Renal cortical epithelial cell (primary cell): ENCODE measurements at regions not wholly inside any gene's neighbourhood (a gene's known extent, or its start where the extent isn't known, plus 50 kb on each side); places are given as distances from the start of the nearest gene placed in this dataset.
"Not testable (repeated sequence)": the region's sequence is repeated elsewhere in the genome, so short reads cannot be mapped to it uniquely, and the experiment has no call there.

Source experiments
- DNase-seq: peaks from one replicate; pipeline ENCODE4 v3.0.0-alpha.2; 2011; ENCODE audit warnings: low read depth

- no peak for DNase-seq
Measured at GRCh38 chr2:175872721-175873120, 129.3 kb downstream of the LNPK start.

DNA sequence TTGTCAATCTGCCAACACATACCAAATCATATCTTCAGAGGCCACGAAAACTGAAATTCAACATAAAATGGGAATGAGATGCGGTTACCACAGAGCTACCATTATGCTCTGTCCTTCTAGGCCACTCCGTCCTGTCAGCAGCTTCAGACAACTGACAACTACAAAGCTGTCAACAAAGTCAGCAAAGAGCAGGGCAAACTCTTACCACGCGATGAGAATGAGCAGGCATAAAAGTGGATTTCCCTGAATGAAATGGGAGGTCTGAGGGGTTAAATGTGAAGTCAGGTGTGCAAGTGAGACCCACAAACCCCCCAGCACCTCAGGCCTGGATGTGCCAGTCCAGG lies 130.1 kb downstream of the LNPK start:
- no peak for DNase-seq

GRCh38 chr2:175871331-175872004 lies 130.6 kb downstream of the LNPK start:
- DNase-seq: no peak

- DNase-seq: no peak
Measured at GRCh38 chr2:175865716-175866115, 136.4 kb downstream of the LNPK start.

GRCh38 chr2:175864137-175864850 lies 137.8 kb downstream of the LNPK start:
- no peak for DNase-seq

GRCh38 chr2:175861958-175862357 lies 140.1 kb downstream of the LNPK start:
- no peak for DNase-seq

GRCh38 chr2:175855794-175856453 lies 146.1 kb downstream of the LNPK start:
- DNase-seq: peak; percentile 46

- no peak for DNase-seq
Measured at GRCh38 chr2:175855236-175855635, 146.8 kb downstream of the LNPK start.

DNA sequence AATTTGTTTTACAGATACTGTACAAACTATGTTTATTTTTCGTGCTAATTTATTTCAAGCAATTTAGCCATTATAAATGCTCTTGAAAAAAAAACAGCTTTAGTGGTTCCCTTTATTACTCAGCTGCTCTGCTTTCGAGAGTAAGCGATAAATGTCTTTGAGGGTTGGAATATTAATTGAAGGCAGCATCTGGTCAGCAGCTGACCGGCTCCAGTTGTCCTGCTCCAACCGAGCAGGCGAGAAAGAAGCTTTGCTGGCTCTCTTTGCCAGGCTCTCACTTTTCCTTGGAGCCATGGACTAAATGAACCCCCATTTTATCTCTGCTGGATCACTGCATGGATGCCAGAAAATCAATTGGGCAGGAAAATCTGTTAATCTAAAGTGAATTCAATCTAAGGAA lies 147.4 kb downstream of the LNPK start:
- no peak for DNase-seq

- no peak for DNase-seq
Measured at GRCh38 chr2:175854129-175854528, 147.9 kb downstream of the LNPK start.

DNA sequence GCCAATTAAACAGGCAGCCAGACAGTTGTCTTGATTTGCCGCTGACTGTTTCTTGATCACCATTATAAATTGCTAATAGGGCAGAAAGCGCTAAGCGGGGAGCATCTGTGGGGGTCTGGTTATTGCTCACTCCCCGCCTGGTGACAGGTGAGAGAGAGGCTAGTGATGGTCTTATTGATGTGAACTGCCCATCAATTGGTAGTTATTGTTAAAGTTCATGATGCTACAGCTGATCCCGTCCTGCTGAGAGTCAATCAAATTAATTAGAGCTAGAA lies 148.5 kb downstream of the LNPK start:
- DNase-seq: no peak

- DNase-seq: no peak
Measured at GRCh38 chr2:175852879-175853615, 149.0 kb downstream of the LNPK start.

DNA sequence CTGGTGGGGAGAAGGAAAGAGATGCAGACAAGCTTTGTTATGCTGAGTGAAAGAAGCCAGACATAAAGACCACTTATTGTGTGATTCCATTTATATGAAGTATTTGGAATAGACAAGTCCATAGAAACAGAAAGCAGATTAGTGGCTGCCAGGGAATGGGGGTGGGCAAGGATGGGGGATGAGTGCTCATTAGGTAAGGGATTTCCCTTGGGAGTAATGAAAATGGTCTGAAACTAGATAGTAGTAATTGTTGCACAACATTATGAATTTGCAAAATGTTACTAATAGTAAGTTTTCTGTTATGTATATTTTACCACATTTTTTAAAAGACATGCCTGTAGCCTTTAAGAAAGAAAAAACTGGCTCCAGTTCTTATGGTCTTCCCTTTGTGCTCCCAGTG lies 154.9 kb downstream of the LNPK start:
- DNase-seq: no peak

GRCh38 chr2:175844169-175844568 lies 157.9 kb downstream of the LNPK start:
- peak; percentile 55 for DNase-seq

- DNase-seq: no peak
Measured at GRCh38 chr2:175843625-175844024, 158.4 kb downstream of the LNPK start.

GRCh38 chr2:175842996-175843395 lies 159.1 kb downstream of the LNPK start:
- DNase-seq: no peak

DNA sequence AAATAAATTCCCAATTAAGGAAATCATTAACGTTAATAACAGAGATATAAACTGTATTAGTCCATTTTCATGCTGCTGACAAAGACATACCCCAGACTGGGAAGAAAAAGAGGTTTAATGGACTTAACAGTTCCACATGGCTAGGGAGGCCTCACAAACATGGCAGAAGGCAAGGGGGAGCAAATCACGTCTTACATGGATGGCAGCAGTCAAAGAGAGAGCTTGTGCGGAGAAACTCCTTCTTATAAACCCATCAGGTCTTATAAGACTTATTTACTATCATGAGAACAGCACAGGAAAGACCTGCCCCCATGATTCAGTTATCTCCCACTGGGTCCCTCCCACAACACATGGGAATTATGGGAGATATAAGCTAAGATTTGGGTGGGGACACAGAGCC lies 161.3 kb downstream of the LNPK start:
- DNase-seq: not testable (repeated sequence)

GRCh38 chr2:175840256-175840655 lies 161.8 kb downstream of the LNPK start:
- no peak for DNase-seq

DNA sequence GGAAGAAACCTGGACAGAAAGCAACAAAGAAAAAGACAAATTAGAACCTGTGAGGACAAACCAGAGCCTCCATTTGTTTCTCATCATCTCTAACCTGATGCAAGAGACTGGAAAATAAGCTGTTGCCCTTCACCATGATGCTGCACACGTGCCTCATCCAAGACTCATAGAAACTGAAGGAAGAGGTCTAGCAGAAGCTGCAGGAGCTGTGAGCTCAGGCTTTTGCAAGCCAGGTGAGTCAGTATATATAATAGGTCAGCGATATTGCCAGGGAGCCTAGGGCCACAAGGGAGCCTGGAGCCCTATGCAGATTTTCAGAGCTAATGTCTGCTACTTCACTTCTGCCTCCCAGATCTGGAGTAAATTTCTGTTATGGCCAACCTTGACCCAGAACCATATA lies 163.1 kb downstream of the LNPK start:
- no peak for DNase-seq

DNA sequence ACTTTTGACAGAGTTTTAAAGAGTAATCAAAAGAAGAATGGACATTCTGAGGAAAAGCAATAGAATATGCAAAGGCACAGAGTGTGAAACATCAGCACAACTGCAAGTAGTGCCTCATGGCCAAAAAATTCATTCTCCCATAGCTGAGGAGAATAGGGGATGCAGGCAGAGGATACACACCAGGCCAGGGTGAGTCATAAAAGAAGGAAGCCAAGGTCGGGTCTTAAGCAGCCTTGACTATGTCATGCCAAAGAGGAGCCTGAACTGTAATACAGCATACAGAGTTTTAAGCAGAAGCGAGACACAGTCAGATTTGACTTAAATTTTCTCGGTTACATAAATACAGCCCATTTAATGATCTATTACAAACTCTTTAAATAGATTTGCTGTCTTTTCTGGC lies 165.0 kb downstream of the LNPK start:
- no peak for DNase-seq

DNA sequence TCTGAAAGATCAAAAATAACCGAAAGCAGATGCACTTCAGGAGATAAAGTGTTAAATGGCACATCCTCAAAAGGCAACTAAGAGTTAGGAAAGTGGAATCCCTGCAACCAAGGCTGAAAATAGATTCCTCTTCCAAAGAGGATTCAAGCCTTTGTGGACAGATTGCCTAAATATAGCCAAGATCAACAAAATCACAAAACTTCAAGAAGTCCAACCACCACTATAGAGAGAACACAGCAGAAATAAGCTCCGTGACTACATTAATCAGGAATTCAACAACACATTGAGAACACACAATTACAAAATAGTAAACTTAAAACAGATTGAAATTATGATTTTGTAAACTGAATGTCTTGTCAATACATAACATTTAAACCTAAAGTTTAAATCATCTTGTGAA lies 165.7 kb downstream of the LNPK start:
- DNase-seq: no peak

DNA sequence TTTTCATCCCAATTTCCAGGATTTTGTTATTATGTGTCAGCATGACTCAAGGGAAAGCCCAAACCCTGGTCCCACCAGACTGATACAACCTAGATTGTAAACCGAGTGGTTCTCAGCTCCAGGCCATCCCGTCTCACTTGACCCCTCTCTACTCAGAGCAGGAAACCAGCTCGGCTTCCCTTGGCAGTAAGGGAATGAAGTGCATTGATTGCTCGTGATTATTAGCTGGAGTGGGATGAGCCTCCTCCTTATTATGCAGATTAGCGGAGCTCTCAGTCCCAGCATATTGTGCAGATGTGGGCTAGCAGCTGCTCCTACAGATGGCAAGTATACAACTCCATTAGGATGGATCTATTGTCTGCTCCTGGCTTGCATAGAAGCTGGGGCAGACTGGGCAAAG lies 167.6 kb downstream of the LNPK start:
- DNase-seq: no peak

- DNase-seq: no peak
Measured at GRCh38 chr2:175832866-175833265, 169.2 kb downstream of the LNPK start.
